Liver (tissue), 7 donors: ENCODE measurements at regions not wholly inside any gene's neighbourhood (a gene's known extent, or its start where the extent isn't known, plus 50 kb on each side); places are given as distances from the start of the nearest gene placed in this dataset.

Experiments
- DNase-seq: peaks from one replicate; pipeline ENCODE4 v3.0.0-alpha.2; 2017; ENCODE audit warnings: low spot score
- H3K27ac ChIP-seq, 2 donors: one replicate each; pipeline ENCODE4 v1.7.0; 2013; ENCODE audit warnings: inconsistent platforms in 2 of 2, low read length in 2 of 2, control low read depth in 1 of 2, low read depth in 1 of 2, mild to moderate bottlenecking in 1 of 2
- H3K27me3 ChIP-seq, 4 donors: one replicate each; pipeline versions ENCODE4 v1.6.1 to v1.7.0; 2013; ENCODE audit warnings: low read length in 3 of 4, inconsistent platforms in 1 of 4, mild to moderate bottlenecking in 1 of 4, moderate library complexity in 1 of 4; ENCODE audit not compliant: control insufficient read depth in 4 of 4, insufficient read depth in 4 of 4
- H3K36me3 ChIP-seq, 4 donors: one replicate each; pipeline versions ENCODE4 v1.6.1 to v1.7.0; 2013; ENCODE audit warnings: low read length in 3 of 4, mild to moderate bottlenecking in 3 of 4, low read depth in 1 of 4, moderate library complexity in 1 of 4; ENCODE audit not compliant: control insufficient read depth in 4 of 4, insufficient read depth in 3 of 4
- H3K4me1 ChIP-seq, 4 donors: one replicate each; pipeline versions ENCODE4 v1.6.1 to v1.7.0; 2013; ENCODE audit warnings: low read length in 3 of 4, mild to moderate bottlenecking in 3 of 4, moderate library complexity in 1 of 4; ENCODE audit not compliant: control insufficient read depth in 4 of 4, insufficient read depth in 4 of 4
- H3K4me3 ChIP-seq, 3 donors: one replicate each; pipeline versions ENCODE4 v1.6.1 to v1.7.0; 2013; ENCODE audit warnings: low read length in 3 of 3, control low read depth in 1 of 3, low read depth in 1 of 3, mild to moderate bottlenecking in 1 of 3
- H3K9ac ChIP-seq, 2 donors: one replicate each; pipeline ENCODE4 v1.7.0; 2013; ENCODE audit warnings: low read length in 2 of 2, mild to moderate bottlenecking in 2 of 2, moderate library complexity in 2 of 2, control low read depth in 1 of 2, low read depth in 1 of 2
- H3K9me3 ChIP-seq, 4 donors: one replicate each; pipeline versions ENCODE4 v1.6.1 to v1.7.0; 2013; ENCODE audit warnings: low read length in 3 of 4; ENCODE audit not compliant: control insufficient read depth in 4 of 4
- EGR1 ChIP-seq, 2 donors: IDR thresholded peaks; 2 replicates each; pipeline ENCODE4 v1.6.1; 2016 to 2018; ENCODE audit warnings: antibody characterized with exemption in 2 of 2, low read depth in 2 of 2
- FOXA1 ChIP-seq: IDR thresholded peaks from 2 replicates; pipeline ENCODE4 v1.6.1; 2016; ENCODE audit warnings: antibody characterized with exemption
- FOXA2 ChIP-seq: IDR thresholded peaks from 2 replicates; pipeline ENCODE4 v1.6.1; 2016; ENCODE audit warnings: antibody characterized with exemption
- GABPA ChIP-seq, 2 donors: IDR thresholded peaks in 1 of 2; conservative IDR thresholded peaks in 1 of 2; 2 replicates each; pipeline ENCODE4 v1.6.1; 2016; ENCODE audit warnings: antibody characterized with exemption in 2 of 2, mild to moderate bottlenecking in 1 of 2, moderate library complexity in 1 of 2
- HNF4A ChIP-seq, 2 donors: conservative IDR thresholded peaks; 2 replicates each; pipeline ENCODE4 v1.6.1; 2016; ENCODE audit warnings: antibody characterized with exemption in 2 of 2, mild to moderate bottlenecking in 2 of 2
- HNF4G ChIP-seq: IDR thresholded peaks from 2 replicates; pipeline ENCODE4 v1.6.1; 2016; ENCODE audit warnings: antibody characterized with exemption
- JUND ChIP-seq, 2 donors: IDR thresholded peaks; 2 replicates each; pipeline ENCODE4 v1.6.1; 2016; ENCODE audit warnings: antibody characterized with exemption in 2 of 2
- NR2F2 ChIP-seq: IDR thresholded peaks from 2 replicates; pipeline ENCODE4 v1.6.1; 2016; ENCODE audit warnings: antibody characterized with exemption
- RAD21 ChIP-seq, 2 donors: IDR thresholded peaks; 2 replicates each; pipeline ENCODE4 v1.6.1; 2016; ENCODE audit warnings: antibody characterized with exemption in 2 of 2, mild to moderate bottlenecking in 2 of 2
- RXRA ChIP-seq, 2 donors: IDR thresholded peaks; 2 replicates each; pipeline ENCODE4 v1.6.1; 2017 to 2018; ENCODE audit warnings: antibody characterized with exemption in 2 of 2, mild to moderate bottlenecking in 1 of 2
- SP1 ChIP-seq: IDR thresholded peaks from 2 replicates; pipeline ENCODE4 v1.6.1; 2018; ENCODE audit warnings: antibody characterized with exemption, mild to moderate bottlenecking
- TAF1 ChIP-seq: conservative IDR thresholded peaks from 2 replicates; pipeline ENCODE4 v1.6.1; 2016; ENCODE audit warnings: antibody characterized with exemption, mild to moderate bottlenecking
- YY1 ChIP-seq: IDR thresholded peaks from 2 replicates; pipeline ENCODE4 v1.6.1; 2016; ENCODE audit warnings: antibody characterized with exemption, mild to moderate bottlenecking
- ZBTB33 ChIP-seq: IDR thresholded peaks from 2 replicates; pipeline ENCODE4 v1.6.1; 2016; ENCODE audit warnings: antibody characterized with exemption
- WGBS: extraction: QIAGEN DNeasy Blood & Tissue Kit; methylation state at CpG from one replicate; pipeline ENCODE4 v1.1.7; 2013; 5-methylcytosine and 5-hydroxymethylcytosine counted together
- TF ChIP-seq, protein P1 (sequence below): IDR thresholded peaks from 2 replicates; pipeline ENCODE4 v1.6.1; 2016; ENCODE audit warnings: antibody characterized with exemption
- TF ChIP-seq, protein P2 (sequence below): IDR thresholded peaks from 2 replicates; pipeline ENCODE4 v1.6.1; 2016; ENCODE audit warnings: antibody characterized with exemption, mild to moderate bottlenecking
- TF ChIP-seq, protein P3 (sequence below): IDR thresholded peaks from 2 replicates; pipeline ENCODE4 v1.6.1; 2016; ENCODE audit warnings: antibody characterized with exemption
- donor health status: healthy.
- donor health status: healthy.
- donor health status: healthy.
- donor health status: healthy.

GRCh38 chr18:45521136-45521535 lies 94.1 kb upstream of the SLC14A2 start:
- Histone ChIP-seq H3K27me3 (no peaks in the 10 kb centered on the region), H3K9ac (no peak overlapping the region), H3K4me1 (no peaks in the 10 kb centered on the region), H3K36me3 (no peaks in the 10 kb centered on the region), H3K27ac (no peak overlapping the region), H3K4me3 (no peak overlapping the region), H3K9me3 (no peaks in the 10 kb centered on the region)
- 83% methylated on average over 1 of the region's 1 CpG for WGBS
- TF ChIP-seq HNF4G (no peak), RXRA (IDR thresholded peaks at IDR 0.05) (no peak), FOXA1 (no peak), SP1 (no peak), EGR1 (IDR thresholded peaks at IDR 0.05; ENCODE audit: low read depth in 2 of 2) (no peak)
- DNase-seq, result no peak

DNA sequence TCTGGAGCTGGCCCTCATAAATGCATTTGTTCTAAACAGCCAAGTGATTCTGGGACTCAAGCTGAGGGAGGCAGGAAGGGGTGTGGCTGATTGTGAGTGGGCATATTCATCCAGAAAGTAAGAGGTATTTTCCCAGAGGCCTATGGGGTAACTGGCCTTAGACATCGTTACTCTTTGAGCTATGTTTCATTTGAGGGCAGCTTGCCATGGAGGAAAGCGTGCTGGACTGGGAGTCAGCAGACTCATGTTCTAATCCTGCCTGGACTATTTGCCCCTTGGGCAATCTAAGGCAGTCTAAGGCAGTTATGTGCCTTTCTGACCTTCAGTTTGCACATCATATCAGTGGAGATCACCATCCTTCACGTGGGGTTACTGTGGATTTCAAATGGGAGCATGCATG lies 93.5 kb upstream of the SLC14A2 start:
- Histone ChIP-seq H3K4me1 (no peaks in the 10 kb centered on the region), H3K9ac (no peak overlapping the region), H3K36me3 (no peaks in the 10 kb centered on the region), H3K9me3 (no peaks in the 10 kb centered on the region), H3K27me3 (no peaks in the 10 kb centered on the region), H3K4me3 (no peak overlapping the region), H3K27ac (no peak overlapping the region)
- 64% methylated on average over 3 of the region's 3 CpGs for WGBS
- TF ChIP-seq YY1, result no peak
- TF ChIP-seq EGR1 (IDR thresholded peaks at IDR 0.05; ENCODE audit: low read depth in 2 of 2), result no peak
- TF ChIP-seq ZBTB33, result no peak
- no peak for TF ChIP-seq RAD21 (IDR thresholded peaks at IDR 0.05)
- no peak for TF ChIP-seq FOXA2
- TF ChIP-seq, protein P1, sequence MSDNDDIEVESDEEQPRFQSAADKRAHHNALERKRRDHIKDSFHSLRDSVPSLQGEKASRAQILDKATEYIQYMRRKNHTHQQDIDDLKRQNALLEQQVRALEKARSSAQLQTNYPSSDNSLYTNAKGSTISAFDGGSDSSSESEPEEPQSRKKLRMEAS, result no peak
- TF ChIP-seq HNF4G, result no peak
- no peak for TF ChIP-seq TAF1
- no peak for TF ChIP-seq RXRA (IDR thresholded peaks at IDR 0.05)
- TF ChIP-seq GABPA (IDR thresholded peaks at IDR 0.05 in 1 of 2, conservative IDR thresholded peaks at IDR 0.05 in 1 of 2), result no peak
- no peak for TF ChIP-seq FOXA1
- TF ChIP-seq NR2F2, result no peak
- DNase-seq, result no peak

DNA sequence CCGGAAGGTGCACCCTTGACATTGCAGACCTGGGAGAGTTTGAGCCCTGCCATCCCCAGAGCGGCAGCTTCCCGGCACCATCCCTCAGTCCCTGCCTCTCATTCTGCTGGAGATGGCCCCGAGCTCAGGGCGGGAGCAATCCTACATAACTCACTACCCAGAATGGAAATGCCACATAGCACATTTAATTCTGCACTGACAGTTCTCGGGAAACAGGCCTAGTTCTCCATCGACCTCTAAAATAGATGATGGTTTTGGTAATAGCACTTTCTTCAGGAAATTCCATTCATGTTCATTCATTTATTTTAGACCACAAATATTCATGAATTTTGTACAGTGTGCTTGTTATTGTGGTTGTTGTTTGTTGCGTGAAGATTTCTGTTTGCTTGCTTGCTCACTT lies 92.9 kb upstream of the SLC14A2 start:
- no peak for DNase-seq
- no peaks in the 10 kb centered on the region for H3K9me3 ChIP-seq
- H3K4me1 ChIP-seq, result no peaks in the 10 kb centered on the region
- H3K27me3 ChIP-seq, result no peaks in the 10 kb centered on the region
- no peak overlapping the region for H3K27ac ChIP-seq
- H3K9ac ChIP-seq, result no peak overlapping the region
- 91% methylated on average over 8 of the region's 8 CpGs for WGBS
- no peak overlapping the region for H3K4me3 ChIP-seq
- H3K36me3 ChIP-seq, result no peaks in the 10 kb centered on the region
- TF ChIP-seq JUND (IDR thresholded peaks at IDR 0.05), result no peak
- TF ChIP-seq, protein P2, sequence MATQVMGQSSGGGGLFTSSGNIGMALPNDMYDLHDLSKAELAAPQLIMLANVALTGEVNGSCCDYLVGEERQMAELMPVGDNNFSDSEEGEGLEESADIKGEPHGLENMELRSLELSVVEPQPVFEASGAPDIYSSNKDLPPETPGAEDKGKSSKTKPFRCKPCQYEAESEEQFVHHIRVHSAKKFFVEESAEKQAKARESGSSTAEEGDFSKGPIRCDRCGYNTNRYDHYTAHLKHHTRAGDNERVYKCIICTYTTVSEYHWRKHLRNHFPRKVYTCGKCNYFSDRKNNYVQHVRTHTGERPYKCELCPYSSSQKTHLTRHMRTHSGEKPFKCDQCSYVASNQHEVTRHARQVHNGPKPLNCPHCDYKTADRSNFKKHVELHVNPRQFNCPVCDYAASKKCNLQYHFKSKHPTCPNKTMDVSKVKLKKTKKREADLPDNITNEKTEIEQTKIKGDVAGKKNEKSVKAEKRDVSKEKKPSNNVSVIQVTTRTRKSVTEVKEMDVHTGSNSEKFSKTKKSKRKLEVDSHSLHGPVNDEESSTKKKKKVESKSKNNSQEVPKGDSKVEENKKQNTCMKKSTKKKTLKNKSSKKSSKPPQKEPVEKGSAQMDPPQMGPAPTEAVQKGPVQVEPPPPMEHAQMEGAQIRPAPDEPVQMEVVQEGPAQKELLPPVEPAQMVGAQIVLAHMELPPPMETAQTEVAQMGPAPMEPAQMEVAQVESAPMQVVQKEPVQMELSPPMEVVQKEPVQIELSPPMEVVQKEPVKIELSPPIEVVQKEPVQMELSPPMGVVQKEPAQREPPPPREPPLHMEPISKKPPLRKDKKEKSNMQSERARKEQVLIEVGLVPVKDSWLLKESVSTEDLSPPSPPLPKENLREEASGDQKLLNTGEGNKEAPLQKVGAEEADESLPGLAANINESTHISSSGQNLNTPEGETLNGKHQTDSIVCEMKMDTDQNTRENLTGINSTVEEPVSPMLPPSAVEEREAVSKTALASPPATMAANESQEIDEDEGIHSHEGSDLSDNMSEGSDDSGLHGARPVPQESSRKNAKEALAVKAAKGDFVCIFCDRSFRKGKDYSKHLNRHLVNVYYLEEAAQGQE, result no peak
- no peak for TF ChIP-seq SP1
- no peak for TF ChIP-seq EGR1 (IDR thresholded peaks at IDR 0.05; ENCODE audit: low read depth in 2 of 2)
- no peak for TF ChIP-seq HNF4G
- TF ChIP-seq FOXA2, result no peak
- TF ChIP-seq ZBTB33, result no peak
- no peak for TF ChIP-seq TAF1
- no peak for TF ChIP-seq RAD21 (IDR thresholded peaks at IDR 0.05)
- TF ChIP-seq HNF4A (conservative IDR thresholded peaks at IDR 0.05), result no peak
- TF ChIP-seq YY1, result no peak
- TF ChIP-seq NR2F2, result no peak
- TF ChIP-seq FOXA1, result no peak
- TF ChIP-seq, protein P3, sequence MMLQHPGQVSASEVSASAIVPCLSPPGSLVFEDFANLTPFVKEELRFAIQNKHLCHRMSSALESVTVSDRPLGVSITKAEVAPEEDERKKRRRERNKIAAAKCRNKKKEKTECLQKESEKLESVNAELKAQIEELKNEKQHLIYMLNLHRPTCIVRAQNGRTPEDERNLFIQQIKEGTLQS, result no peak
- no peak for TF ChIP-seq GABPA (IDR thresholded peaks at IDR 0.05 in 1 of 2, conservative IDR thresholded peaks at IDR 0.05 in 1 of 2)
- TF ChIP-seq RXRA (IDR thresholded peaks at IDR 0.05), result no peak
- TF ChIP-seq, protein P1, result no peak
